MM.1S (cell line): ENCODE measurements at regions not wholly inside any gene's neighbourhood (a gene's known extent, or its start where the extent isn't known, plus 50 kb on each side); places are given as distances from the start of the nearest gene placed in this dataset.

Experiments used
- DNase-seq: peaks from one replicate; pipeline ENCODE4 v3.0.0-alpha.2; 2015
- H2AFZ ChIP-seq: fragments of 300-600 bp; sonication (generic); 2 replicates; pipeline ENCODE4 v1.6.0; 2016; ENCODE audit warnings: antibody characterized with exemption, low read length
- H3F3A ChIP-seq: fragments of 300-600 bp; sonication (generic); 2 replicates; pipeline ENCODE4 v1.6.1; 2016; ENCODE audit warnings: mild to moderate bottlenecking, antibody characterized with exemption, low read length, moderate library complexity, mixed read lengths; ENCODE audit not compliant: insufficient read depth
- H3K27ac ChIP-seq: fragments of 300-600 bp; sonication (generic); 2 replicates; pipeline ENCODE4 v1.5.1; 2016; ENCODE audit warnings: mild to moderate bottlenecking, low read length
- H3K27me3 ChIP-seq: fragments of 300-600 bp; sonication (generic); replicated peaks from 2 replicates; pipeline ENCODE4 v1.6.0; 2016; ENCODE audit warnings: low read length; ENCODE audit not compliant: insufficient read depth
- H3K36me3 ChIP-seq: fragments of 300-600 bp; sonication (generic); replicated peaks from 2 replicates; pipeline ENCODE4 v1.6.1; 2016; ENCODE audit warnings: mild to moderate bottlenecking, low read length, mixed read lengths; ENCODE audit not compliant: insufficient read depth
- H3K4me1 ChIP-seq: fragments of 300-600 bp; sonication (generic); 2 replicates; pipeline ENCODE4 v1.6.1; 2016; ENCODE audit warnings: low read length, mixed read lengths
- H3K4me2 ChIP-seq: fragments of 300-600 bp; sonication (generic); 2 replicates; pipeline ENCODE4 v1.6.0; 2016; ENCODE audit warnings: low read depth, low read length
- H3K4me3 ChIP-seq: fragments of 300-600 bp; sonication (generic); 2 replicates; pipeline ENCODE4 v1.5.1; 2016; ENCODE audit warnings: low read length, mixed read lengths
- H3K79me2 ChIP-seq: fragments of 300-600 bp; sonication (generic); 2 replicates; pipeline ENCODE4 v1.6.1; 2016; ENCODE audit warnings: mixed run types, low read length, mixed read lengths
- H3K9ac ChIP-seq: fragments of 300-600 bp; sonication (generic); 2 replicates; pipeline ENCODE4 v1.6.1; 2016; ENCODE audit warnings: low read length, mixed read lengths
- H3K9me2 ChIP-seq: fragments of 300-600 bp; sonication (generic); replicated peaks from 2 replicates; pipeline ENCODE4 v1.6.1; 2016; ENCODE audit warnings: mild to moderate bottlenecking, low read length, mixed read lengths; ENCODE audit not compliant: insufficient read depth
- H3K9me3 ChIP-seq: fragments of 300-600 bp; sonication (generic); replicated peaks from 2 replicates; pipeline ENCODE4 v1.6.1; 2016; ENCODE audit warnings: mild to moderate bottlenecking, low read length, mixed read lengths; ENCODE audit not compliant: insufficient read depth
- H4K20me1 ChIP-seq: fragments of 300-600 bp; sonication (generic); 2 replicates; pipeline ENCODE4 v1.6.1; 2016; ENCODE audit warnings: mild to moderate bottlenecking, low read length, moderate library complexity, mixed read lengths; ENCODE audit not compliant: insufficient read depth
- EZH2 ChIP-seq: fragments of 300-600 bp; sonication (generic); optimal IDR thresholded peaks from 2 replicates; pipeline ENCODE3; 2017; ENCODE audit warnings: low read depth, mild to moderate bottlenecking, antibody characterized with exemption, low read length, mixed read lengths
- EZH2phosphoT487 ChIP-seq: fragments of 300-600 bp; sonication (generic); IDR thresholded peaks from 2 replicates; pipeline ENCODE4 v1.6.1; 2018; ENCODE audit warnings: antibody characterized with exemption, low read length
- TF ChIP-seq, protein P1 (sequence below): fragments of 300-600 bp; sonication (generic); IDR thresholded peaks from 2 replicates; pipeline ENCODE4 v1.5.1; 2016; ENCODE audit warnings: antibody characterized with exemption, low read length, mixed read lengths

DNA sequence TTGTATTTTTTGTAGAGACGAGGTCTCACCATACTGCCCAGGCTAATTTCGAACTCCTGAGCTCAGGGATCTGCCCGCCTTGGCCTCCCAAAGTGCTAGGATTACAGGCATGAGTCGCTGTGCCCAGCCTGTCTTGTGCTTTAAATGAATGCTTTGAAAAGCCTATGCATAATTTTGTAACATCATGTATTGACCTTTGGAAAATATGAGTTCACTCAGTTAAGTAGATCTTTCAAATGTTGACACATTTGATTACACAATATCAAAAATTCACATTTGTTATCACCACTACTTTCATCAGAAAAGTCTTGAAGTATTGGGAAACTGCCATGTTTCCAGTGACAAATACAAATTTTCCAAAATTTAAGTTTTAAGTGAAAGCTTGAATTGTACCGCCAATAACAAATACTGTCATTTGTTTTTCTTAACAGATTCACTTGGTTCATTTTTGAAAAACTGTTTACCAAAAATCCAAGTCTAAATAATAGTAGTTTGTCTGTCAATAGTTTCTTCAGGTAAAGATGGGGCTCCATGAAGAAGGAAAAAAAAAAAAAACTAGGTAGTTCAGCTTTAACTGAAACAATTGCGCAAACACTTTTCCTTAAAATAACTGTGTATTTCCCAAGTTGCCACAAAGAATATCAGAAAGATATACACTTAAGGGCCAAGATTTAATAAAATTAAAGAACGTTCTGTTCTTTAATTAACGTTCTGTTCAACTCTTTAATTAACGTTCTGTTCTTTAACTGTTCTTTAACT lies 233.2 kb upstream of the NR5A2 start:
- Histone ChIP-seq H3K9ac (no peak overlapping the region), H3K9me2 (no peaks in the 10 kb centered on the region), H2AFZ (no peak overlapping the region), H4K20me1 (no peaks in the 10 kb centered on the region), H3K27me3 (no peaks in the 10 kb centered on the region), H3K4me1 (no peaks in the 10 kb centered on the region), H3K36me3 (no peaks in the 10 kb centered on the region), H3K9me3 (no peaks in the 10 kb centered on the region), H3F3A (no peaks in the 10 kb centered on the region), H3K27ac (no peak overlapping the region), H3K79me2 (no peaks in the 10 kb centered on the region), H3K4me3 (no peak overlapping the region), H3K4me2 (no peak overlapping the region)
- TF ChIP-seq, protein P1, sequence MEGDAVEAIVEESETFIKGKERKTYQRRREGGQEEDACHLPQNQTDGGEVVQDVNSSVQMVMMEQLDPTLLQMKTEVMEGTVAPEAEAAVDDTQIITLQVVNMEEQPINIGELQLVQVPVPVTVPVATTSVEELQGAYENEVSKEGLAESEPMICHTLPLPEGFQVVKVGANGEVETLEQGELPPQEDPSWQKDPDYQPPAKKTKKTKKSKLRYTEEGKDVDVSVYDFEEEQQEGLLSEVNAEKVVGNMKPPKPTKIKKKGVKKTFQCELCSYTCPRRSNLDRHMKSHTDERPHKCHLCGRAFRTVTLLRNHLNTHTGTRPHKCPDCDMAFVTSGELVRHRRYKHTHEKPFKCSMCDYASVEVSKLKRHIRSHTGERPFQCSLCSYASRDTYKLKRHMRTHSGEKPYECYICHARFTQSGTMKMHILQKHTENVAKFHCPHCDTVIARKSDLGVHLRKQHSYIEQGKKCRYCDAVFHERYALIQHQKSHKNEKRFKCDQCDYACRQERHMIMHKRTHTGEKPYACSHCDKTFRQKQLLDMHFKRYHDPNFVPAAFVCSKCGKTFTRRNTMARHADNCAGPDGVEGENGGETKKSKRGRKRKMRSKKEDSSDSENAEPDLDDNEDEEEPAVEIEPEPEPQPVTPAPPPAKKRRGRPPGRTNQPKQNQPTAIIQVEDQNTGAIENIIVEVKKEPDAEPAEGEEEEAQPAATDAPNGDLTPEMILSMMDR = no peak
- TF ChIP-seq EZH2phosphoT487 (no peak), EZH2 (no peak)
- no peak for DNase-seq

DNA sequence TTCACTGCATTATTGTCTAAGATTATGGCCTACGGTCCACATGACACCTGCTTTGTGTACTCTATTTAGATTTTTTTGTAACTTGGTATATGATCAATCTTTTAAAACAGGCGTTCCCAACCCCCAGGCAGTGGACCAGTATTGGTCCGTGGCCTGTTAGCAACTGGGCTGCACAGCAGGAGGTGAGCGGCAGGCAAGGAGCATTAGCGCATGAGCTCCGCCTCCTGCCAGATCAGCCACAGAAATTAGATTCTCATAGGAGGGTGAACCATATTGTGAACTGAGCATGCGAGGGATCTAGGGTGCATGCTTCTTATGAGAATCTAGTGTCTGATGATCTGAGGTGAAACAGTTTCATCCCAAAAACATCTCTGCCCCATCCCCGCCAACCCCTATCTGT lies 228.4 kb upstream of the NR5A2 start:
- no peak overlapping the region for H3K4me3 ChIP-seq
- H3F3A ChIP-seq = no peaks in the 10 kb centered on the region
- H3K4me2 ChIP-seq = no peak overlapping the region
- DNase-seq = no peak
- no peaks in the 10 kb centered on the region for H4K20me1 ChIP-seq
- H3K36me3 ChIP-seq = no peaks in the 10 kb centered on the region
- H3K9me2 ChIP-seq = no peaks in the 10 kb centered on the region
- no peaks in the 10 kb centered on the region for H3K9me3 ChIP-seq
- H3K27me3 ChIP-seq = no peaks in the 10 kb centered on the region
- H3K4me1 ChIP-seq = no peaks in the 10 kb centered on the region
- H2AFZ ChIP-seq = no peak overlapping the region
- no peaks in the 10 kb centered on the region for H3K79me2 ChIP-seq
- H3K9ac ChIP-seq = no peak overlapping the region
- no peak overlapping the region for H3K27ac ChIP-seq
- TF ChIP-seq, protein P1 = no peak
- no peak for TF ChIP-seq EZH2
- no peak for TF ChIP-seq EZH2phosphoT487

DNA sequence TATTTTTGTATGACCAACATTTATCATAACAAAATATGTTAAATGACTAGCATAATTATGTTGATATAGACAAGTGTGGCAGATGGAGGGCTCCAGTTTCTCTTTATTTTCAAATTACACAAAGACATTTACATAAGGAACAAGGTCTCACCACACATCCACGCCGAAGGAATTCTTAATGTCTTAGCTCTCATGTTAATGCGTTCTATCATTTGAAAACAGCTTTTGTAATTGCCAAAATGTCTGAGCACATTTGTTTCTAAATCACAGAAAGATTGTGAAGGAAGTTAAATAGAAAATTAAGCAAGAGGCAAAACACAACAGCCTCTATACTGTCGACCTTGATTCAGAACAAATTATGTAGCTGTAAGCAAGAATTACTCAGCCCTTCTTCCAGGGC lies 223.0 kb upstream of the NR5A2 start:
- no peak overlapping the region for H3K4me2 ChIP-seq
- H3K27ac ChIP-seq = no peak overlapping the region
- H3K9me2 ChIP-seq = no peaks in the 10 kb centered on the region
- H3K4me3 ChIP-seq = no peak overlapping the region
- no peaks in the 10 kb centered on the region for H3K79me2 ChIP-seq
- DNase-seq = no peak
- H3K9me3 ChIP-seq = no peaks in the 10 kb centered on the region
- H3K27me3 ChIP-seq = no peaks in the 10 kb centered on the region
- H2AFZ ChIP-seq = no peak overlapping the region
- no peaks in the 10 kb centered on the region for H3F3A ChIP-seq
- no peaks in the 10 kb centered on the region for H4K20me1 ChIP-seq
- no peaks in the 10 kb centered on the region for H3K4me1 ChIP-seq
- TF ChIP-seq EZH2 = no peak
- TF ChIP-seq, protein P1 = no peak
- TF ChIP-seq EZH2phosphoT487 = no peak
- H3K9ac ChIP-seq = no peak overlapping the region
- no peaks in the 10 kb centered on the region for H3K36me3 ChIP-seq
